Activated naive CD8-positive, alpha-beta T cell (primary cell): ENCODE measurements at regions not wholly inside any gene's neighbourhood (a gene's known extent, or its start where the extent isn't known, plus 50 kb on each side); places are given as distances from the start of the nearest gene placed in this dataset.

Source experiments
- H3K27ac Mint-ChIP-seq: one replicate; pipeline ENCODE4 v1.8.0; 2021; ENCODE audit warnings: mixed read lengths
- H3K27me3 Mint-ChIP-seq: one replicate; pipeline ENCODE4 v1.8.0; 2021; ENCODE audit warnings: mixed read lengths
- H3K36me3 Mint-ChIP-seq: one replicate; pipeline ENCODE4 v1.8.0; 2021; ENCODE audit warnings: mixed read lengths
- H3K4me1 Mint-ChIP-seq: one replicate; pipeline ENCODE4 v1.8.0; 2021; ENCODE audit warnings: low read depth, mixed read lengths
- H3K4me3 Mint-ChIP-seq: one replicate; pipeline ENCODE4 v1.8.0; 2021; ENCODE audit warnings: mild to moderate bottlenecking, mixed read lengths
- H3K9me3 Mint-ChIP-seq: one replicate; pipeline ENCODE4 v1.8.0; 2021; ENCODE audit warnings: low read depth, mixed read lengths

- peaks cover 3% of the 10 kb centered on the region for H3K9me3 Mint-ChIP-seq
- no peaks in the 10 kb centered on the region for H3K36me3 Mint-ChIP-seq
- no peak overlapping the region for H3K27ac Mint-ChIP-seq
- H3K27me3 Mint-ChIP-seq, result no peaks in the 10 kb centered on the region
- no peaks in the 10 kb centered on the region for H3K4me1 Mint-ChIP-seq
- no peak overlapping the region for H3K4me3 Mint-ChIP-seq
These were observed 551.8 kb downstream of the NXPH1 start for GRCh38 chr7:8985255-8985654.

DNA sequence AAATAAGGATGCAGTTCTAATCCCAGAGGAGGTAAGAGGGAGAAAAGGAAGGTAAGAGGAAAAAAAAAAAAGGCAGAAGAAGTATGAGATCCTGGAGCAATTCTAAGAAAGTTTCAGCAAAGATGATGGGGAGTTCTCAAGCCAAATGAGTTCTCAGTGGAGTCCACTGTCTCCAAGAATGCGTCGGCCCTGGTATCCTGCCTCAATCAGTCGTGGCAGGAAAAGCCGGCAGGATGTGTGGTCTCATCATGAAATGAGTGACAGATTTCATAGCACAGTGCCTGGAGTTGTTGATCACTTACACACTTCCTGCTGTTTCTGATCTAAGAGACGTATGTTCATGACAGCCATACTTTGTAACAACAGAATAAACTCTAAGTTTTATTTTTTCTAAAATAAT lies 554.9 kb downstream of the NXPH1 start:
- no peaks in the 10 kb centered on the region for H3K27me3 Mint-ChIP-seq
- H3K9me3 Mint-ChIP-seq, result no peaks in the 10 kb centered on the region
- no peaks in the 10 kb centered on the region for H3K36me3 Mint-ChIP-seq
- H3K4me1 Mint-ChIP-seq, result no peaks in the 10 kb centered on the region
- H3K27ac Mint-ChIP-seq, result no peak overlapping the region
- H3K4me3 Mint-ChIP-seq, result no peak overlapping the region

GRCh38 chr7:8991159-8991558 lies 557.8 kb downstream of the NXPH1 start:
- Mint-ChIP-seq H3K9me3 (no peaks in the 10 kb centered on the region), H3K36me3 (no peaks in the 10 kb centered on the region), H3K27me3 (no peaks in the 10 kb centered on the region), H3K4me3 (no peak overlapping the region), H3K4me1 (no peaks in the 10 kb centered on the region), H3K27ac (no peak overlapping the region)

- H3K4me3 Mint-ChIP-seq, result no peak overlapping the region
- no peaks in the 10 kb centered on the region for H3K27me3 Mint-ChIP-seq
- H3K9me3 Mint-ChIP-seq, result no peaks in the 10 kb centered on the region
- H3K27ac Mint-ChIP-seq, result no peak overlapping the region
- no peaks in the 10 kb centered on the region for H3K36me3 Mint-ChIP-seq
- H3K4me1 Mint-ChIP-seq, result no peaks in the 10 kb centered on the region
These were observed 565.4 kb downstream of the NXPH1 start for GRCh38 chr7:8998762-8999161.

- H3K36me3 Mint-ChIP-seq, result no peaks in the 10 kb centered on the region
- H3K4me1 Mint-ChIP-seq, result no peaks in the 10 kb centered on the region
- H3K27me3 Mint-ChIP-seq, result no peaks in the 10 kb centered on the region
- no peak overlapping the region for H3K27ac Mint-ChIP-seq
- peaks cover 11% of the 10 kb centered on the region for H3K9me3 Mint-ChIP-seq
- no peak overlapping the region for H3K4me3 Mint-ChIP-seq
These were observed 580.5 kb downstream of the NXPH1 start for GRCh38 chr7:9013940-9014339.

- Mint-ChIP-seq H3K9me3 (peaks cover 16% of the 10 kb centered on the region), H3K4me1 (no peaks in the 10 kb centered on the region), H3K4me3 (no peak overlapping the region), H3K36me3 (no peaks in the 10 kb centered on the region), H3K27me3 (no peaks in the 10 kb centered on the region), H3K27ac (no peak overlapping the region)
These were observed 583.9 kb downstream of the NXPH1 start for GRCh38 chr7:9017286-9017685.

DNA sequence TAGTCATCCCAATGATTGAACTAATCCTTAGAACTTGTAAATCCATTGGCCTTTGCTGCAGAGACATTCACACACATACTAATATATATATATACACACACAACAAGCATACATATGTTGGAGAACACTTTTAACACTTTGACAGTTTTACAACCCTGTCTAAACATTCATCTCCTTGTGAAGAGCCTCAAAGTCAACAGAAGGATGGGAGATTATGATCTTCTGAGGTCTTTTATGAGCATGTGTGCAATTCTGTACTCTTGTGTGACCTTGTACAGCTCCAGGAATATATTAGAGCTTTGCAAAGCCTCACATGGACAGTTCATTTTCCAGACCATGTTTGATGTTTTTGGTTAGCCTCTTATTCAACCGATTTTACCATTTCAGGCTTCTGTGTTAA lies 589.0 kb downstream of the NXPH1 start:
- Mint-ChIP-seq H3K27me3 (no peaks in the 10 kb centered on the region), H3K4me1 (no peaks in the 10 kb centered on the region), H3K4me3 (no peak overlapping the region), H3K27ac (no peak overlapping the region), H3K36me3 (no peaks in the 10 kb centered on the region), H3K9me3 (peaks cover 15% of the 10 kb centered on the region)

DNA sequence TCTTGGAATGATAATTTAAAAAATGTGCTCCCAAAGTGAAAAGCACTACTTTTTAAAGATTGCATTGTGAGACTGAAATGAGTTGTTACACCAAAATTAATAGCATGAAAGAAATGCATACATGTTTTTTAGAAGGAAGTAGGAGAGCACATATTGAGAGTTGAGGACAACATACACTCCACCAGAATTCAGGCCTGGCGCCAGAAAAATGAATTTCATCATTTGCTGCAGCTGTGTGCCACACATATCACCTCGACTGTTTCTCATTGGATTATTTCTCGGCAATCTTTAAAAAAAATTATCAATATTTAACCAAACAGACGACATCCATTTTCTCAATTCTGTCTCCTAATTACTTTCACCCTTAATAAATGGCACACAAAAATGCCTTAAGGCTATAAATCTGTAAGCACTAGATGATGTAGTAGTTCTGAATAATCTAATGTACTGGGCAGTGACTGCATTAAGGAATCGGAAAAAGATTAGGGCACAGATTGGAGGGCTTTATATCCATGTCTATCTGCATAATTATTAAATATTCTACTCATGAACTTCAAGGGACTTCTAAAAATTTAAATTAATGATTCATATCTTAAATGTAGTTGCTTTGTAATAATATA lies 590.4 kb downstream of the NXPH1 start:
- H3K4me3 Mint-ChIP-seq, result no peak overlapping the region
- H3K27ac Mint-ChIP-seq, result no peak overlapping the region
- H3K36me3 Mint-ChIP-seq, result no peaks in the 10 kb centered on the region
- peaks cover 9% of the 10 kb centered on the region for H3K9me3 Mint-ChIP-seq
- H3K27me3 Mint-ChIP-seq, result no peaks in the 10 kb centered on the region
- no peaks in the 10 kb centered on the region for H3K4me1 Mint-ChIP-seq

GRCh38 chr7:9026121-9026520 lies 592.7 kb downstream of the NXPH1 start:
- H3K36me3 Mint-ChIP-seq, result no peaks in the 10 kb centered on the region
- H3K4me3 Mint-ChIP-seq, result no peak overlapping the region

GRCh38 chr7:9028012-9028411 lies 594.6 kb downstream of the NXPH1 start:
- no peaks in the 10 kb centered on the region for H3K36me3 Mint-ChIP-seq
- no peak overlapping the region for H3K4me3 Mint-ChIP-seq
- H3K9me3 Mint-ChIP-seq, result peaks cover 9% of the 10 kb centered on the region
- no peaks in the 10 kb centered on the region for H3K27me3 Mint-ChIP-seq
- H3K27ac Mint-ChIP-seq, result no peak overlapping the region
- H3K4me1 Mint-ChIP-seq, result no peaks in the 10 kb centered on the region

More at GRCh38 chr7:9026121-9026520, 592.7 kb downstream of the NXPH1 start:
- H3K9me3 Mint-ChIP-seq, result peaks cover 14% of the 10 kb centered on the region
- H3K27ac Mint-ChIP-seq, result no peak overlapping the region
- no peaks in the 10 kb centered on the region for H3K4me1 Mint-ChIP-seq
- H3K27me3 Mint-ChIP-seq, result no peaks in the 10 kb centered on the region

DNA sequence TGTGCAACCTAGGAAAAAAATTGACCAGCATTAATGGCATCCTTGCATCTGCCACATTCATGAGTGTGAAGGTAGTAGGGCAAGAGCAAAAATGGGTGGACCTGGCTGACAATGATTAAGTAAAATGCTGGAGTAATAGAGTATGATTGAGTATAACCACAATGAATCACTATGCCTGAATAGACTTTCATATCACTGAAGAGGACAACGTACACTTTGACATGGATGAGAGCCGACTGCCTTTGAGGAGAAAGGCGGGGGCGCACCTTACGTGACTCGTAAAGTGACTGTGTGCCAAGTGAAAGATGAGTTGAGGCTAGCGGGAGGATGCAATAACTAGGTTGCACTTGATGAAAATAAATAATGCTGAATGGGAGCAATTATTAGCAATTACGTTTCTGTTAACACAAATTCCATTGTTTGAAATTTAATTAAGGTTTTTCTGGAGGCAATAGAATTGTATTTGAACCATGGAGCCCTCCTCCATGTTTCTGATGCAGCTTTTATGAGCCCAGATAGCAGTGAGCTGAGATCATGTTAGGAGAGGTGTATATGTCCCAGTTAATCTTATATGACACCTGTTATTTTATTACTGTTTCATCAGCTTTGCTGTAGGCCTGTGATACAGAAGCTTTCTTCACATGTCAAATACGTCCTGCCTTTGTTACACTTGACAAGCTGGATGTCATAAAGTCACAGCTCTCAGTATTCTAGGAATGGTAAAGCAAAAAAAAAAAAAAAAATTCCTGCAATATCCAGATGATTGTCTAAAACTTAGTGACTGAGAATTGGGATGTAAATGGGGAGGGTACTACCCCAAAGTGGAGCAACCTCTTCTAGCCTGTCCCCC lies 596.5 kb downstream of the NXPH1 start:
- H3K4me3 Mint-ChIP-seq, result no peak overlapping the region
- no peaks in the 10 kb centered on the region for H3K36me3 Mint-ChIP-seq
- H3K27ac Mint-ChIP-seq, result no peak overlapping the region

GRCh38 chr7:9030976-9031375 lies 597.6 kb downstream of the NXPH1 start:
- Mint-ChIP-seq H3K27ac (no peak overlapping the region), H3K9me3 (peaks cover 5% of the 10 kb centered on the region), H3K36me3 (no peaks in the 10 kb centered on the region), H3K4me3 (no peak overlapping the region), H3K4me1 (no peaks in the 10 kb centered on the region), H3K27me3 (no peaks in the 10 kb centered on the region)

More for the DNA sequence above, 596.5 kb downstream of the NXPH1 start:
- peaks cover 5% of the 10 kb centered on the region for H3K9me3 Mint-ChIP-seq
- H3K4me1 Mint-ChIP-seq, result no peaks in the 10 kb centered on the region
- H3K27me3 Mint-ChIP-seq, result no peaks in the 10 kb centered on the region

DNA sequence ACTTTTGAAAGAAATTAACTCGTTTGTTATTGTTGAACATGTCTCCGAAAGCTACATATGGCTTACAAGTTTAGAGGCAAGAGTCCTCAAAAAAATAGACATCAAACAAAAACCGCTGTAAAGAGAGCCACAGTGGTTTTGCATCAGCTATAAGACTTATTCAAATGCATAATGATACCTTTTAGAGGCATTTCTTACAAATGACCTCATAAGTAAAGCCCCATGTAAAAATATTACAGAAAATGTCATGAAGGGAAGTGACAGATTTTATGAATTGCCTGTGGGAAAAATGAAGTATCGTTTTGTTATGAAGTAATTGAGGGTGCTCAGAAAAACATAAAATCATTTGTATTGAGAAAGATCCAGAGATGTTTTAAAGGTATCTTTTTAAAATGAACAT lies 598.0 kb downstream of the NXPH1 start:
- Mint-ChIP-seq H3K27me3 (no peaks in the 10 kb centered on the region), H3K36me3 (no peaks in the 10 kb centered on the region), H3K4me3 (no peak overlapping the region), H3K9me3 (peaks cover 5% of the 10 kb centered on the region), H3K4me1 (no peaks in the 10 kb centered on the region), H3K27ac (no peak overlapping the region)

DNA sequence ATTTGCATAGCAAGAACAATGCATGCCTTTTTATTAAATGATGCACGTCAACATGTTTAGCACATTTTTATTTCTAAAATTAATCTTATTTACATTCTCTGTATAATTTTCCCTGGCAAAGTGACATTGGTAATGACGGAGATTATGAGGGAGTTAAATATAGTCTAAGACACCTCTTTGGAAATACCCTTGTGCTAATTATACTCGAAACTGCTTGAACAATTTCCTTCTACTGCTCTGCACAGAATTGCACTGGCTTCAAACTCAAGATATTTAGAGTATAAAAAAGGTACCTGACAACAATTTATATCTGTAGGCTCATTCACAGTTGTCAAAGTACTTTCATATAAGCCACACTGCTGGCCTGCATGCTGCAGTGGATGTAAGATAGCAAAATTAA lies 602.7 kb downstream of the NXPH1 start:
- H3K9me3 Mint-ChIP-seq, result no peaks in the 10 kb centered on the region
- no peaks in the 10 kb centered on the region for H3K36me3 Mint-ChIP-seq
- no peak overlapping the region for H3K27ac Mint-ChIP-seq
- no peak overlapping the region for H3K4me3 Mint-ChIP-seq
- no peaks in the 10 kb centered on the region for H3K27me3 Mint-ChIP-seq
- no peaks in the 10 kb centered on the region for H3K4me1 Mint-ChIP-seq

- Mint-ChIP-seq H3K27me3 (no peaks in the 10 kb centered on the region), H3K36me3 (no peaks in the 10 kb centered on the region), H3K27ac (no peak overlapping the region), H3K9me3 (peaks cover 11% of the 10 kb centered on the region), H3K4me1 (no peaks in the 10 kb centered on the region), H3K4me3 (no peak overlapping the region)
These were observed 637.9 kb downstream of the NXPH1 start for GRCh38 chr7:9071160-9071762.
